ENCODE measurements at regions not wholly inside any gene's neighbourhood (a gene's known extent, or its start where the extent isn't known, plus 50 kb on each side); places are given as distances from the start of the nearest gene placed in this dataset.

- DNase-seq (ENCODE audit: low spot score) = no peak
- no peaks in the 10 kb centered on the region for H3K27me3 ChIP-seq (ENCODE audit: control insufficient read depth in 4 of 4, insufficient read depth in 4 of 4, low read length in 3 of 4)
- H3K4me3 ChIP-seq (ENCODE audit: low read depth in 1 of 3, low read length in 3 of 3) = no peak overlapping the region
- H3K9me3 ChIP-seq (ENCODE audit: control insufficient read depth in 4 of 4, low read length in 3 of 4) = no peaks in the 10 kb centered on the region
- no peak overlapping the region for H3K27ac ChIP-seq (ENCODE audit: low read depth in 1 of 2, low read length in 2 of 2)
- no peak for TF ChIP-seq FOXA1 (IDR thresholded peaks at IDR 0.05)
- no peaks in the 10 kb centered on the region for H3K36me3 ChIP-seq (ENCODE audit: control insufficient read depth in 4 of 4, insufficient read depth in 3 of 4, low read depth in 1 of 4, low read length in 3 of 4)
- H3K4me1 ChIP-seq (ENCODE audit: control insufficient read depth in 4 of 4, insufficient read depth in 4 of 4, low read length in 3 of 4) = peaks cover 0 to 4% (median 2%) of the 10 kb centered on the region in 4 donors
- no peak overlapping the region for H3K9ac ChIP-seq (ENCODE audit: low read depth in 1 of 2, low read length in 2 of 2)
- WGBS = 80% methylated on average over 1 of the region's 1 CpG
Measured at GRCh38 chr5:109469896-109470662, 60.3 kb upstream of the PJA2 start.

GRCh38 chr5:109468737-109469420 lies 59.1 kb upstream of the PJA2 start:
- Histone ChIP-seq H3K4me3 (ENCODE audit: low read depth in 1 of 3, low read length in 3 of 3) (no peak overlapping the region), H3K36me3 (ENCODE audit: control insufficient read depth in 4 of 4, insufficient read depth in 3 of 4, low read depth in 1 of 4, low read length in 3 of 4) (no peaks in the 10 kb centered on the region), H3K9ac (ENCODE audit: low read depth in 1 of 2, low read length in 2 of 2) (no peak overlapping the region), H3K27me3 (ENCODE audit: control insufficient read depth in 4 of 4, insufficient read depth in 4 of 4, low read length in 3 of 4) (no peaks in the 10 kb centered on the region), H3K4me1 (ENCODE audit: control insufficient read depth in 4 of 4, insufficient read depth in 4 of 4, low read length in 3 of 4) (peaks cover 0 to 4% (median 2%) of the 10 kb centered on the region in 4 donors), H3K27ac (ENCODE audit: low read depth in 1 of 2, low read length in 2 of 2) (no peak overlapping the region), H3K9me3 (ENCODE audit: control insufficient read depth in 4 of 4, low read length in 3 of 4) (no peaks in the 10 kb centered on the region)
- DNase-seq (ENCODE audit: low spot score) = peak; percentile 94
- TF ChIP-seq FOXA2 (IDR thresholded peaks at IDR 0.05) (peak; percentile 73), TAF1 (conservative IDR thresholded peaks at IDR 0.05) (no peak), JUND (IDR thresholded peaks at IDR 0.05) (no peak), FOXA1 (IDR thresholded peaks at IDR 0.05) (peak; percentile 19), EGR1 (IDR thresholded peaks at IDR 0.05; ENCODE audit: low read depth in 2 of 2) (no peak), NR2F2 (IDR thresholded peaks at IDR 0.05) (peak; percentile 13), CTCF (IDR thresholded peaks at IDR 0.05; ENCODE audit: low read depth, low read length, missing input control) (peak; percentile 79), RAD21 (IDR thresholded peaks at IDR 0.05) (peak; percentile 93 to 94)
- 25% methylated on average over 4 of the region's 4 CpGs for WGBS

GRCh38 chr5:109468288-109468676 lies 58.5 kb upstream of the PJA2 start:
- Histone ChIP-seq H3K4me1 (ENCODE audit: control insufficient read depth in 4 of 4, insufficient read depth in 4 of 4, low read length in 3 of 4) (peaks cover 0 to 4% (median 2%) of the 10 kb centered on the region in 4 donors), H3K9ac (ENCODE audit: low read depth in 1 of 2, low read length in 2 of 2) (no peak overlapping the region), H3K27me3 (ENCODE audit: control insufficient read depth in 4 of 4, insufficient read depth in 4 of 4, low read length in 3 of 4) (no peaks in the 10 kb centered on the region), H3K36me3 (ENCODE audit: control insufficient read depth in 4 of 4, insufficient read depth in 3 of 4, low read depth in 1 of 4, low read length in 3 of 4) (no peaks in the 10 kb centered on the region), H3K9me3 (ENCODE audit: control insufficient read depth in 4 of 4, low read length in 3 of 4) (no peaks in the 10 kb centered on the region), H3K27ac (ENCODE audit: low read depth in 1 of 2, low read length in 2 of 2) (no peak overlapping the region), H3K4me3 (ENCODE audit: low read depth in 1 of 3, low read length in 3 of 3) (no peak overlapping the region)
- TF ChIP-seq HNF4G (IDR thresholded peaks at IDR 0.05) = no peak
- no peak for TF ChIP-seq MAX (IDR thresholded peaks at IDR 0.05)
- TF ChIP-seq RAD21 (IDR thresholded peaks at IDR 0.05) = no peak
- no peak for TF ChIP-seq EGR1 (IDR thresholded peaks at IDR 0.05; ENCODE audit: low read depth in 2 of 2)
- TF ChIP-seq JUND (IDR thresholded peaks at IDR 0.05) = no peak
- no peak for TF ChIP-seq FOXA1 (IDR thresholded peaks at IDR 0.05)
- no peak for TF ChIP-seq ATF3 (IDR thresholded peaks at IDR 0.05)
- TF ChIP-seq RXRA (IDR thresholded peaks at IDR 0.05) = no peak
- no peak for TF ChIP-seq REST (IDR thresholded peaks at IDR 0.05)
- no peak for TF ChIP-seq FOXA2 (IDR thresholded peaks at IDR 0.05)
- TF ChIP-seq SP1 (IDR thresholded peaks at IDR 0.05) = no peak
- no peak for DNase-seq (ENCODE audit: low spot score)
- 62% methylated on average over 1 of the region's 1 CpG for WGBS
